HG02973 (cell line): ENCODE measurements at regions not wholly inside any gene's neighbourhood (a gene's known extent, or its start where the extent isn't known, plus 50 kb on each side); places are given as distances from the start of the nearest gene placed in this dataset.
"Not testable (repeated sequence)": the region's sequence is repeated elsewhere in the genome, so short reads cannot be mapped to it uniquely, and the experiment has no call there.

Experiments
- ATAC-seq: cut with Tn5 transposase; IDR thresholded peaks from one replicate; pipeline ENCODE4 v1.9.1; 2021; ENCODE audit warnings: moderate library complexity; ENCODE audit not compliant: unreplicated experiment

- ATAC-seq, result no peak
Measured at GRCh38 chr22:23384431-23384830, 195.7 kb downstream of the IGLL1 start.

GRCh38 chr22:23383491-23384361 is 196.4 kb downstream of the IGLL1 start:
- ATAC-seq, result no peak

- ATAC-seq, result no peak
Measured at GRCh38 chr22:23382428-23383218, 197.5 kb downstream of the IGLL1 start.

- ATAC-seq, result no peak
Measured at GRCh38 chr22:23381661-23382427, 198.2 kb downstream of the IGLL1 start.

- no peak for ATAC-seq
Measured at GRCh38 chr22:23380911-23381310, 199.2 kb downstream of the IGLL1 start.

GRCh38 chr22:23380230-23380573 is 199.9 kb downstream of the IGLL1 start:
- ATAC-seq, result no peak

GRCh38 chr22:23379540-23380229 is 199.4 kb downstream of the BCR start:
- not testable (repeated sequence) for ATAC-seq

GRCh38 chr22:23377767-23378166 is 197.5 kb downstream of the BCR start:
- no peak for ATAC-seq

- ATAC-seq, result no peak
Measured at GRCh38 chr22:23376256-23376655, 195.9 kb downstream of the BCR start.

GRCh38 chr22:23375031-23375827 is 194.9 kb downstream of the BCR start:
- ATAC-seq, result no peak

- ATAC-seq, result no peak
Measured at GRCh38 chr22:23373601-23374000, 193.3 kb downstream of the BCR start.

- ATAC-seq, result no peak
Measured at GRCh38 chr22:23370251-23370650, 189.9 kb downstream of the BCR start.

- no peak for ATAC-seq
Measured at GRCh38 chr22:23369054-23369685, 188.9 kb downstream of the BCR start.
